HG03432 (cell line): ENCODE measurements at regions not wholly inside any gene's neighbourhood (a gene's known extent, or its start where the extent isn't known, plus 50 kb on each side); places are given as distances from the start of the nearest gene placed in this dataset.

Source experiments
- ATAC-seq: cut with Tn5 transposase; IDR thresholded peaks from one replicate; pipeline ENCODE4 v1.9.1; 2021; ENCODE audit warnings: mild to moderate bottlenecking, moderate library complexity; ENCODE audit not compliant: unreplicated experiment

GRCh38 chr5:93800988-93801811 is 59.8 kb upstream of the POU5F2 start:
- ATAC-seq: peak; percentile 81

- ATAC-seq: no peak
These were observed 53.6 kb upstream of the POU5F2 start for GRCh38 chr5:93794954-93795353.

- ATAC-seq: no peak
These were observed 51.9 kb upstream of the POU5F2 start for GRCh38 chr5:93793159-93793781.

GRCh38 chr5:93791518-93791972 is 50.1 kb upstream of the POU5F2 start:
- ATAC-seq: no peak
